IMR-90 (cell line): ENCODE measurements at regions not wholly inside any gene's neighbourhood (a gene's known extent, or its start where the extent isn't known, plus 50 kb on each side); places are given as distances from the start of the nearest gene placed in this dataset.

Source experiments
- ATAC-seq: fragments of 200-7000 bp; cut with Tn5 transposase; 2 replicates; pipeline ENCODE4 v1.9.1; 2020; ENCODE audit warnings: low read depth, mild to moderate bottlenecking, moderate library complexity
- BruUV-seq: library from RNA; stranded (reverse); fragments of 400-500 nt; replicated peaks from 2 replicates; lab custom pipeline; 2021; lab: Mats Ljungman, UMichigan
- CTCF ChIA-PET: fragments of 300-600 bp; formaldehyde crosslinking; extraction: SDS; loops from one replicate; lab custom pipeline; 2021; ENCODE audit warnings: antibody characterized with exemption; lab: Yijun Ruan, JAX
- POLR2A ChIA-PET: fragments of 300-600 bp; sonication (Branson Sonifier 250); formaldehyde crosslinking; loops from one replicate; lab custom pipeline; 2022; ENCODE audit warnings: antibody characterized with exemption; ENCODE audit not compliant: unreplicated experiment; lab: Charles Lee
- DNase-seq: peaks from one replicate; pipeline ENCODE4 v3.0.0; 2013
- H2AFZ ChIP-seq: replicated peaks from 2 replicates; pipeline ENCODE3; 2013; ENCODE audit warnings: low read length, mild to moderate bottlenecking; ENCODE audit not compliant: poor library complexity
- H2AK5ac ChIP-seq: 2 replicates; pipeline ENCODE4 v1.6.1; 2013; ENCODE audit warnings: low read depth, low read length, inconsistent platforms
- H2AK9ac ChIP-seq: replicated peaks from 2 replicates; pipeline ENCODE3; 2013; ENCODE audit warnings: mild to moderate bottlenecking, low read depth, low read length, moderate library complexity; ENCODE audit not compliant: poor library complexity
- H2BK120ac ChIP-seq: 2 replicates; pipeline ENCODE4 v1.6.1; 2013; ENCODE audit warnings: low read depth, low read length, inconsistent platforms
- H2BK15ac ChIP-seq: 3 replicates; pipeline ENCODE4 v1.6.1; 2013; ENCODE audit warnings: low read depth, low read length, inconsistent platforms
- H2BK20ac ChIP-seq: 2 replicates; pipeline ENCODE4 v1.6.1; 2013; ENCODE audit warnings: low read depth, mild to moderate bottlenecking, inconsistent platforms, low read length, moderate library complexity
- H2BK5ac ChIP-seq: 2 replicates; pipeline ENCODE4 v1.6.1; 2013; ENCODE audit warnings: mild to moderate bottlenecking, low read depth, low read length, inconsistent platforms; ENCODE audit not compliant: poor library complexity, severe bottlenecking
- H3K14ac ChIP-seq: replicated peaks from 2 replicates; pipeline ENCODE4 v1.6.1; 2013; ENCODE audit warnings: low read depth, low read length, inconsistent platforms
- H3K18ac ChIP-seq: 2 replicates; pipeline ENCODE4 v1.6.1; 2013; ENCODE audit warnings: low read depth, low read length, control low read depth
- H3K23ac ChIP-seq: 2 replicates; pipeline ENCODE4 v1.6.1; 2013; ENCODE audit warnings: low read depth, low read length, inconsistent platforms
- H3K27ac ChIP-seq: 2 replicates; pipeline ENCODE4 v1.5.1; 2013; ENCODE audit warnings: mild to moderate bottlenecking, control low read depth, low read length; ENCODE audit not compliant: insufficient read depth
- H3K27me3 ChIP-seq: 2 replicates; pipeline ENCODE4 v1.6.1; 2013; ENCODE audit warnings: low read length; ENCODE audit not compliant: control insufficient read depth, insufficient read depth
- H3K36me3 ChIP-seq: 2 replicates; pipeline ENCODE4 v1.6.1; 2013; ENCODE audit warnings: low read length, mixed read lengths; ENCODE audit not compliant: control insufficient read depth, insufficient read depth
- H3K4ac ChIP-seq: 2 replicates; pipeline ENCODE4 v1.6.1; 2013; ENCODE audit warnings: low read depth, low read length, inconsistent platforms
- H3K4me1 ChIP-seq: 2 replicates; pipeline ENCODE4 v1.6.1; 2013; ENCODE audit warnings: low read length, mixed read lengths; ENCODE audit not compliant: control insufficient read depth, insufficient read depth
- H3K4me2 ChIP-seq: 2 replicates; pipeline ENCODE4 v1.6.1; 2013; ENCODE audit warnings: low read depth, mild to moderate bottlenecking, control low read depth, low read length, moderate library complexity
- H3K4me3 ChIP-seq: 2 replicates; pipeline ENCODE4 v1.5.1; 2013; ENCODE audit warnings: low read depth, mild to moderate bottlenecking, control low read depth, low read length, moderate library complexity; ENCODE audit not compliant: insufficient read depth
- H3K56ac ChIP-seq: 2 replicates; pipeline ENCODE4 v1.6.1; 2013; ENCODE audit warnings: low read length, inconsistent platforms; ENCODE audit not compliant: insufficient read depth; ENCODE audit errors: extremely low read depth
- H3K79me1 ChIP-seq, 2 experiments: 2 replicates each; pipeline ENCODE4 v1.6.1; 2013; ENCODE audit warnings: low read length in 2 of 2, inconsistent platforms in 1 of 2, low read depth in 1 of 2
- H3K9ac ChIP-seq: 2 replicates; pipeline ENCODE4 v1.6.1; 2013; ENCODE audit warnings: low read depth, low read length, control low read depth
- H3K9me1 ChIP-seq: 2 replicates; pipeline ENCODE4 v1.6.1; 2013; ENCODE audit warnings: low read length, inconsistent platforms; ENCODE audit not compliant: insufficient read depth
- H3K9me3 ChIP-seq: 2 replicates; pipeline ENCODE4 v1.6.1; 2013; ENCODE audit warnings: low read length; ENCODE audit not compliant: control insufficient read depth, insufficient read depth
- H4K20me1 ChIP-seq: 2 replicates; pipeline ENCODE4 v1.6.1; 2013; ENCODE audit warnings: low read length, inconsistent platforms; ENCODE audit not compliant: insufficient read depth
- H4K5ac ChIP-seq: 2 replicates; pipeline ENCODE4 v1.6.1; 2013; ENCODE audit warnings: mild to moderate bottlenecking, low read depth, low read length, control low read depth
- H4K8ac ChIP-seq, 2 experiments: 2 replicates each; pipeline ENCODE4 v1.6.1; 2013; ENCODE audit warnings: low read depth in 2 of 2, low read length in 2 of 2, control low read depth in 1 of 2, inconsistent platforms in 1 of 2
- H4K91ac ChIP-seq: 2 replicates; pipeline ENCODE4 v1.6.1; 2013; ENCODE audit warnings: low read depth, low read length, inconsistent platforms; ENCODE audit not compliant: insufficient read depth
- BHLHE40 ChIP-seq: fragments of 150-350 bp; IDR thresholded peaks from 2 replicates; pipeline ENCODE4 v1.6.1; 2016; ENCODE audit warnings: mild to moderate bottlenecking, low read depth, low read length
- CEBPB ChIP-seq: IDR thresholded peaks from 2 replicates; pipeline ENCODE4 v1.6.1; 2012; ENCODE audit warnings: low read depth, low read length, improper control_type of control experiment
- FOS ChIP-seq: fragments of 150-350 bp; IDR thresholded peaks from 2 replicates; pipeline ENCODE4 v1.6.1; 2016; ENCODE audit warnings: low read depth, low read length
- RFX5 ChIP-seq: IDR thresholded peaks from 2 replicates; pipeline ENCODE4 v1.8.0; 2012; ENCODE audit warnings: low read depth, mild to moderate bottlenecking, low read length, moderate library complexity
- WGBS, 2 experiments: methylation state at CpG; one replicate each; pipeline versions ENCODE4 v1.1.5 to v1.1.7; 2013; ENCODE audit warnings: missing lambda C conversion rate in 2 of 2; ENCODE audit not compliant: insufficient read length in 1 of 2; ENCODE audit errors: extremely low coverage in 2 of 2; 5-methylcytosine and 5-hydroxymethylcytosine counted together
- dilution Hi-C: fragments of 300-500 bp; cut with HindIII; formaldehyde crosslinking; loops from one replicate; pipeline ENCODE4 v1.14.3; 2018; ENCODE audit warnings: low sequenced_read_pairs; ENCODE audit not compliant: unreplicated experiment
- in situ Hi-C: fragments of 300-500 bp; cut with MboI; formaldehyde crosslinking; loops from 3 replicates; pipeline ENCODE4 v1.14.3; 2019; ENCODE audit warnings: low sequenced_read_pairs, inconsistent platforms, mixed read lengths
- intact Hi-C: fragments of 100-400 bp; cut with micrococcal nuclease; formaldehyde crosslinking; loops from 2 replicates; pipeline ENCODE4 v1.10.0; 2022

DNA sequence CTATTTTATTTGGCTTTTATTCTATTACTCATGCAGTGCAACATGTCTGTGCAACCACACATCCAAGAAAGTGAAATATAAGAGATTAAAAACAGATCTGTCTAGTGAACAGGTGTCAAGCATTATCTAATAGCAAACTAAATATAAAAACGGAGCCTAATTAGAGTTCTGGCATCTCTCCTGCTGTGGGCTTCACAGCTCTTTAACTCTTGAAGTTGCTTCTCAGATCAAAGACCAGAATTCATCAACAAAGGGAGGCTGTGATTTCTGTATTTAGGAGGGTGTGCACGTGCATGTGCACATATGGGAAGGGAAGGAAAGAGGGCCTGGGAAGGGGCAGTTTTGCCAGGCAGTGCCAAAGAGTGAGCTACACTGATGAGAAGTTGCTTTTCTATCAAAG lies 81.0 kb downstream of the MIS18A start:
- dilution Hi-C loops: no loop called here
- Histone ChIP-seq H2BK20ac (no peak overlapping the region), H3K36me3 (no peaks in the 10 kb centered on the region), H3K4ac (no peak overlapping the region), H2AFZ (no peak overlapping the region), H4K91ac (no peak overlapping the region), H2AK9ac (no peak overlapping the region), H4K20me1 (no peaks in the 10 kb centered on the region), H4K8ac (no peak overlapping the region), H2AK5ac (no peak overlapping the region), H3K14ac (no peak overlapping the region), H3K27ac (no peak overlapping the region), H3K79me1 (no peaks in the 10 kb centered on the region), H2BK120ac (no peak overlapping the region), H3K18ac (no peak overlapping the region), H2BK5ac (no peak overlapping the region), H2BK15ac (no peak overlapping the region), H3K4me1 (no peaks in the 10 kb centered on the region), H3K27me3 (no peaks in the 10 kb centered on the region; the same call in 1 of the 2 replicates), H3K9me3 (no peaks in the 10 kb centered on the region), H3K23ac (no peak overlapping the region), H3K9ac (no peak overlapping the region), H3K4me3 (no peak overlapping the region), H3K9me1 (no peaks in the 10 kb centered on the region), H3K56ac (no peak overlapping the region), H3K4me2 (no peak overlapping the region), H4K5ac (no peak overlapping the region)
- ATAC-seq (no peak), DNase-seq (no peak)
- CTCF ChIA-PET: no interaction called here
- POLR2A ChIA-PET: no interaction called here
- intact Hi-C loops: no loop called here
- BruUV-seq: no TSS peak
- WGBS, 2 experiments: no CpG with 5 or more reads among the region's 2 CpGs
- in situ Hi-C loops: no loop called here
- no peak for TF ChIP-seq CEBPB
- TF ChIP-seq BHLHE40: no peak
- no peak for TF ChIP-seq FOS
- no peak for TF ChIP-seq RFX5
